Sigmoid colon (tissue), 4 donors: ENCODE measurements at regions not wholly inside any gene's neighbourhood (a gene's known extent, or its start where the extent isn't known, plus 50 kb on each side); places are given as distances from the start of the nearest gene placed in this dataset.

ENCODE experiments used
- EP300 ChIP-seq, 4 donors: sonication (generic); formaldehyde crosslinking; IDR thresholded peaks; one replicate each; pipeline ENCODE4 v1.6.1; 2017; ENCODE audit warnings: antibody characterized with exemption in 4 of 4
- POLR2A ChIP-seq, 2 donors: fragments of 450-650 bp; IDR thresholded peaks; one replicate each; pipeline ENCODE4 v1.6.1; 2016; ENCODE audit warnings: antibody characterized with exemption in 2 of 2, mild to moderate bottlenecking in 2 of 2, moderate library complexity in 2 of 2

- no peak for TF ChIP-seq EP300 (IDR thresholded peaks at IDR 0.05)
- no peak for TF ChIP-seq POLR2A (IDR thresholded peaks at IDR 0.05)
These were observed 113.2 kb downstream of the CEBPB start for GRCh38 chr20:50303573-50304500.
